CD14-positive monocyte (primary cell): ENCODE measurements at regions not wholly inside any gene's neighbourhood (a gene's known extent, or its start where the extent isn't known, plus 50 kb on each side); places are given as distances from the start of the nearest gene placed in this dataset.

Experiments used
- DNase-seq, 3 donors: peaks; one replicate each; pipeline ENCODE4 v3.0.0-alpha.2; 2011 to 2022
- H2AFZ ChIP-seq: 2 replicates; pipeline ENCODE4 v1.6.0; 2012; ENCODE audit warnings: mild to moderate bottlenecking, low read depth, low read length, inconsistent platforms; ENCODE audit not compliant: insufficient read depth, poor library complexity, severe bottlenecking
- H3K27ac ChIP-seq, 2 donors: 1 replicate in 1 of 2; 2 replicates in 1 of 2; pipeline ENCODE4 v1.5.1; 2012 to 2013; ENCODE audit warnings: low read length in 2 of 2, control low read depth in 1 of 2, inconsistent platforms in 1 of 2, low read depth in 1 of 2, mild to moderate bottlenecking in 1 of 2
- H3K27me3 ChIP-seq, 2 donors: one replicate each; pipeline versions ENCODE4 v1.6.0 to v1.6.1; 2011 to 2013; ENCODE audit warnings: low read length in 2 of 2; ENCODE audit not compliant: control insufficient read depth in 2 of 2, insufficient read depth in 2 of 2
- H3K36me3 ChIP-seq, 2 donors: replicated peaks in 1 of 2; 1 replicate in 1 of 2; 2 replicates in 1 of 2; pipeline versions ENCODE4 v1.5.1 to v1.6.1; 2012 to 2013; ENCODE audit warnings: low read length in 2 of 2, control low read depth in 1 of 2, inconsistent platforms in 1 of 2, mild to moderate bottlenecking in 1 of 2; ENCODE audit not compliant: insufficient read depth in 2 of 2, control insufficient read depth in 1 of 2
- H3K4me1 ChIP-seq, 2 donors: 1 replicate in 1 of 2; 2 replicates in 1 of 2; pipeline versions ENCODE4 v1.5.1 to v1.6.1; 2012 to 2013; ENCODE audit warnings: low read length in 2 of 2, control low read depth in 1 of 2, inconsistent platforms in 1 of 2, mild to moderate bottlenecking in 1 of 2, moderate library complexity in 1 of 2; ENCODE audit not compliant: insufficient read depth in 2 of 2, control insufficient read depth in 1 of 2
- H3K4me2 ChIP-seq: replicated peaks from 2 replicates; pipeline ENCODE3; 2012; ENCODE audit warnings: low read length, moderate library complexity, mild to moderate bottlenecking; ENCODE audit not compliant: poor library complexity, severe bottlenecking; ENCODE audit errors: extremely low read depth
- H3K4me3 ChIP-seq, 3 experiments: fragments of 200-600 bp in 1 of 3; sonication (generic) in 1 of 3; replicated peaks in 1 of 3; 1 replicate in 2 of 3; 2 replicates in 1 of 3; pipeline ENCODE4 v1.5.1; 2011 to 2013; ENCODE audit warnings: low read length in 3 of 3, mild to moderate bottlenecking in 3 of 3, control low read depth in 2 of 3, low read depth in 2 of 3, inconsistent platforms in 1 of 3, moderate library complexity in 1 of 3
- H3K79me2 ChIP-seq: 2 replicates; pipeline ENCODE4 v1.6.0; 2012; ENCODE audit warnings: mild to moderate bottlenecking, control low read depth, inconsistent platforms, low read length, moderate library complexity; ENCODE audit not compliant: insufficient read depth
- H3K9ac ChIP-seq: 2 replicates; pipeline ENCODE4 v1.6.0; 2017; ENCODE audit warnings: low read length, mild to moderate bottlenecking; ENCODE audit not compliant: insufficient read depth, poor library complexity, severe bottlenecking
- H3K9me3 ChIP-seq, 2 donors: replicated peaks in 1 of 2; 1 replicate in 1 of 2; 2 replicates in 1 of 2; pipeline versions ENCODE4 v1.5.1 to v1.6.1; 2012 to 2013; ENCODE audit warnings: low read length in 2 of 2, control low read depth in 1 of 2; ENCODE audit not compliant: control insufficient read depth in 1 of 2, insufficient read depth in 1 of 2
- H4K20me1 ChIP-seq: 2 replicates; pipeline ENCODE4 v1.6.0; 2012; ENCODE audit warnings: mild to moderate bottlenecking, low read length, control low read depth, moderate library complexity; ENCODE audit not compliant: insufficient read depth
- H3K27ac Mint-ChIP-seq, 7 donors: one replicate each; pipeline ENCODE4 v1.8.0; 2020; ENCODE audit warnings: mild to moderate bottlenecking in 7 of 7, mixed read lengths in 7 of 7, moderate library complexity in 6 of 7, inconsistent platforms in 2 of 7
- H3K27me3 Mint-ChIP-seq, 3 donors: one replicate each; pipeline ENCODE4 v1.8.0; 2021 to 2022; ENCODE audit warnings: low read depth in 3 of 3, mild to moderate bottlenecking in 3 of 3, mixed read lengths in 3 of 3, moderate library complexity in 3 of 3, inconsistent platforms in 1 of 3
- H3K36me3 Mint-ChIP-seq, 2 donors: one replicate each; pipeline ENCODE4 v1.8.0; 2020; ENCODE audit warnings: mixed read lengths in 2 of 2, inconsistent platforms in 1 of 2, mild to moderate bottlenecking in 1 of 2
- H3K4me1 Mint-ChIP-seq: one replicate; pipeline ENCODE4 v1.8.0; 2020; ENCODE audit warnings: mild to moderate bottlenecking, mixed read lengths
- H3K4me3 Mint-ChIP-seq, 2 donors: one replicate each; pipeline ENCODE4 v1.8.0; 2020; ENCODE audit warnings: mild to moderate bottlenecking in 2 of 2, mixed read lengths in 2 of 2, moderate library complexity in 1 of 2
- H3K9me3 Mint-ChIP-seq, 7 donors: one replicate each; pipeline ENCODE4 v1.8.0; 2020 to 2022; ENCODE audit warnings: mixed read lengths in 7 of 7, mild to moderate bottlenecking in 6 of 7, moderate library complexity in 6 of 7, inconsistent platforms in 2 of 7
- CTCF ChIP-seq: fragments of 200-600 bp; IDR thresholded peaks from one replicate; pipeline ENCODE4 v1.8.0; 2022; ENCODE audit warnings: antibody characterized with exemption, mild to moderate bottlenecking
- WGBS: methylation state at CpG from one replicate; pipeline ENCODE4 v1.1.5; 2013; ENCODE audit warnings: missing lambda C conversion rate; ENCODE audit not compliant: insufficient coverage; 5-methylcytosine and 5-hydroxymethylcytosine counted together
- intact Hi-C, 2 donors: fragments of 100-400 bp; cut with micrococcal nuclease; formaldehyde crosslinking; loops; one replicate each; pipeline versions ENCODE4 v1.15.0 to v1.15.1; 2023

GRCh38 chr16:81155769-81156168 is 59.6 kb upstream of the GCSH start:
- no peaks in the 10 kb centered on the region for H4K20me1 ChIP-seq
- DNase-seq, result no peak
- no peak overlapping the region for H3K4me2 ChIP-seq
- 82% methylated on average over 8 of the region's 10 CpGs for WGBS
- H3K36me3 Mint-ChIP-seq, result no peaks in the 10 kb centered on the region
- H3K79me2 ChIP-seq, result no peaks in the 10 kb centered on the region
- no peaks in the 10 kb centered on the region for H3K27me3 ChIP-seq
- no peaks in the 10 kb centered on the region for H3K9me3 ChIP-seq
- H3K4me1 Mint-ChIP-seq, result no peaks in the 10 kb centered on the region
- no peak overlapping the region for H3K27ac ChIP-seq
- no peak overlapping the region for H2AFZ ChIP-seq
- H3K4me3 ChIP-seq, result no peak overlapping the region
- H3K36me3 ChIP-seq, result no peaks in the 10 kb centered on the region
- no peak overlapping the region for H3K4me3 Mint-ChIP-seq
- peaks cover 1 to 8% (median 4%) of the 10 kb centered on the region in 3 donors for H3K27me3 Mint-ChIP-seq
- no peak for TF ChIP-seq CTCF
- no peaks in the 10 kb centered on the region for H3K4me1 ChIP-seq
- H3K27ac Mint-ChIP-seq, result no peak overlapping the region
- H3K9ac ChIP-seq, result no peak overlapping the region
- H3K9me3 Mint-ChIP-seq, result no peaks in the 10 kb centered on the region
- intact Hi-C loops, result no loop called here

- no peak overlapping the region for H3K4me3 Mint-ChIP-seq
- no peaks in the 10 kb centered on the region for H3K27me3 ChIP-seq
- no peaks in the 10 kb centered on the region for H3K4me1 ChIP-seq
- no peaks in the 10 kb centered on the region for H3K36me3 Mint-ChIP-seq
- no peak overlapping the region for H2AFZ ChIP-seq
- H3K9me3 Mint-ChIP-seq, result peaks cover 0 to 3% (median 0%) of the 10 kb centered on the region in 7 donors
- H3K4me2 ChIP-seq, result no peak overlapping the region
- H3K9ac ChIP-seq, result no peak overlapping the region
- TF ChIP-seq CTCF, result no peak
- DNase-seq, result no peak
- peaks cover 4 to 6% (median 4%) of the 10 kb centered on the region in 3 donors for H3K27me3 Mint-ChIP-seq
- no peaks in the 10 kb centered on the region for H3K36me3 ChIP-seq
- H3K4me3 ChIP-seq, result no peak overlapping the region
- H3K79me2 ChIP-seq, result no peaks in the 10 kb centered on the region
- H3K27ac Mint-ChIP-seq, result no peak overlapping the region
- H3K9me3 ChIP-seq, result no peaks in the 10 kb centered on the region
- no peaks in the 10 kb centered on the region for H4K20me1 ChIP-seq
- H3K4me1 Mint-ChIP-seq, result no peaks in the 10 kb centered on the region
- WGBS, result 52% methylated on average over 9 of the region's 13 CpGs
- intact Hi-C loops, result no loop called here
- no peak overlapping the region for H3K27ac ChIP-seq
These were observed 55.6 kb upstream of the GCSH start for GRCh38 chr16:81151648-81152310.
